ENCODE measurements at regions not wholly inside any gene's neighbourhood (a gene's known extent, or its start where the extent isn't known, plus 50 kb on each side); places are given as distances from the start of the nearest gene placed in this dataset.

- no peak for TF ChIP-seq CTCF (tag by site-specific recombination; IDR thresholded peaks at IDR 0.05)
- no peak for TF ChIP-seq RBAK (tag by site-specific recombination; IDR thresholded peaks at IDR 0.05)
- TF ChIP-seq ZNF747 (tag by site-specific recombination; IDR thresholded peaks at IDR 0.05), result no peak
- TF ChIP-seq ZNF510 (tag by site-specific recombination; IDR thresholded peaks at IDR 0.05; ENCODE audit: insufficient replicate concordance), result no peak
- no peak for TF ChIP-seq HOXA7 (CRISPR knock-in tag; IDR thresholded peaks at IDR 0.05; ENCODE audit: borderline replicate concordance)
- TF ChIP-seq REST (tag by site-specific recombination; IDR thresholded peaks at IDR 0.05), result no peak
- TF ChIP-seq ZBTB20 (tag by site-specific recombination; IDR thresholded peaks at IDR 0.05), result no peak
- no peak for TF ChIP-seq ZNF558 (tag by site-specific recombination; IDR thresholded peaks at IDR 0.05)
- TF ChIP-seq ZNF302 (tag by site-specific recombination; IDR thresholded peaks at IDR 0.05; ENCODE audit: low read depth), result no peak
- no peak for TF ChIP-seq ZNF837 (tag by site-specific recombination; IDR thresholded peaks at IDR 0.05)
Observed at GRCh38 chr7:130957137-130957513, 223.1 kb upstream of the KLF14 start.

Data from HEK293 (cell line).